ENCODE measurements at regions not wholly inside any gene's neighbourhood (a gene's known extent, or its start where the extent isn't known, plus 50 kb on each side); places are given as distances from the start of the nearest gene placed in this dataset.

- no peak for TF ChIP-seq CTCF (IDR thresholded peaks at IDR 0.05; ENCODE audit: control extremely low read depth, extremely low read depth)
- Histone ChIP-seq H3K4me1 (ENCODE audit: control insufficient read depth in 5 of 5, insufficient read depth in 5 of 5, low read length in 5 of 5) (peaks cover 0 to 3% (median 0%) of the 10 kb centered on the region in 5 donors), H3K36me3 (ENCODE audit: control insufficient read depth in 4 of 4, insufficient read depth in 4 of 4, low read length in 4 of 4) (no peaks in the 10 kb centered on the region), H3K9ac (ENCODE audit: insufficient read depth in 1 of 2, low read length in 2 of 2) (no peak overlapping the region), H3K27ac (ENCODE audit: low read depth in 1 of 2, low read length in 1 of 2) (no peak overlapping the region), H3K4me3 (no peak overlapping the region), H3K27me3 (ENCODE audit: control insufficient read depth in 3 of 3, insufficient read depth in 3 of 3, low read length in 2 of 3) (no peaks in the 10 kb centered on the region), H3K9me3 (ENCODE audit: control insufficient read depth in 4 of 4, insufficient read depth in 3 of 4, low read length in 3 of 4) (no peaks in the 10 kb centered on the region)
- DNase-seq (peak in 1 of 3 donors; percentile 15), ATAC-seq (ENCODE audit: insufficient read depth, low FRiP score) (no peak)
- WGBS, 2 donors, result 96 to 100% methylated on average over 2 of the region's 2 CpGs
These were observed 172.2 kb upstream of the SCN7A start for GRCh38 chr2:166665991-166666940.

GRCh38 chr2:166661824-166662223 is 167.8 kb upstream of the SCN7A start:
- no peak for TF ChIP-seq CTCF (IDR thresholded peaks at IDR 0.05; ENCODE audit: control extremely low read depth, extremely low read depth)
- Histone ChIP-seq H3K9me3 (ENCODE audit: control insufficient read depth in 4 of 4, insufficient read depth in 3 of 4, low read length in 3 of 4) (no peaks in the 10 kb centered on the region), H3K4me3 (no peak overlapping the region), H3K27ac (ENCODE audit: low read depth in 1 of 2, low read length in 1 of 2) (peak overlapping the region in 1 of 2 donors; percentile 9), H3K4me1 (ENCODE audit: control insufficient read depth in 5 of 5, insufficient read depth in 5 of 5, low read length in 5 of 5) (peaks cover 0 to 3% (median 0%) of the 10 kb centered on the region in 5 donors), H3K9ac (ENCODE audit: insufficient read depth in 1 of 2, low read length in 2 of 2) (no peak overlapping the region), H3K36me3 (ENCODE audit: control insufficient read depth in 4 of 4, insufficient read depth in 4 of 4, low read length in 4 of 4) (no peaks in the 10 kb centered on the region), H3K27me3 (ENCODE audit: control insufficient read depth in 3 of 3, insufficient read depth in 3 of 3, low read length in 2 of 3) (no peaks in the 10 kb centered on the region)
- WGBS, 2 donors, result 82 to 83% methylated on average over 3 of the region's 3 CpGs
- no peak for DNase-seq
- no peak for ATAC-seq (ENCODE audit: insufficient read depth, low FRiP score)

GRCh38 chr2:166661391-166661790 is 167.3 kb upstream of the SCN7A start:
- ATAC-seq (ENCODE audit: insufficient read depth, low FRiP score) (no peak), DNase-seq (no peak)
- Histone ChIP-seq H3K27me3 (ENCODE audit: control insufficient read depth in 3 of 3, insufficient read depth in 3 of 3, low read length in 2 of 3) (no peaks in the 10 kb centered on the region), H3K4me1 (ENCODE audit: control insufficient read depth in 5 of 5, insufficient read depth in 5 of 5, low read length in 5 of 5) (peaks cover 0 to 3% (median 0%) of the 10 kb centered on the region in 5 donors), H3K36me3 (ENCODE audit: control insufficient read depth in 4 of 4, insufficient read depth in 4 of 4, low read length in 4 of 4) (no peaks in the 10 kb centered on the region), H3K4me3 (no peak overlapping the region), H3K9me3 (ENCODE audit: control insufficient read depth in 4 of 4, insufficient read depth in 3 of 4, low read length in 3 of 4) (no peaks in the 10 kb centered on the region), H3K27ac (ENCODE audit: low read depth in 1 of 2, low read length in 1 of 2) (no peak overlapping the region), H3K9ac (ENCODE audit: insufficient read depth in 1 of 2, low read length in 2 of 2) (no peak overlapping the region)
- 71 to 87% methylated on average over 2 of the region's 2 CpGs for WGBS, 2 donors
- TF ChIP-seq CTCF (IDR thresholded peaks at IDR 0.05; ENCODE audit: control extremely low read depth, extremely low read depth), result no peak

All from lung (tissue), 11 donors.